Thyroid gland (tissue), 4 donors: ENCODE measurements at regions not wholly inside any gene's neighbourhood (a gene's known extent, or its start where the extent isn't known, plus 50 kb on each side); places are given as distances from the start of the nearest gene placed in this dataset.

Source experiments
- CTCF ChIP-seq, 6 experiments: fragments of 200-600 bp in 3 of 6; fragments of 450-650 bp in 3 of 6; sonication (generic) in 3 of 6; IDR thresholded peaks; one replicate each; pipeline ENCODE4 v1.5.1; 2016 to 2019; ENCODE audit warnings: antibody characterized with exemption in 6 of 6, mild to moderate bottlenecking in 2 of 6, inconsistent platforms in 1 of 6, moderate library complexity in 1 of 6
- POLR2A ChIP-seq, 2 donors: fragments of 450-650 bp; IDR thresholded peaks; one replicate each; pipeline ENCODE4 v1.6.1; 2017; ENCODE audit warnings: antibody characterized with exemption in 2 of 2, mild to moderate bottlenecking in 2 of 2, moderate library complexity in 1 of 2

GRCh38 chr1:229984310-229984991, 82.6 kb upstream of the GALNT2 start:
- TF ChIP-seq CTCF (IDR thresholded peaks at IDR 0.05) (no peak), POLR2A (IDR thresholded peaks at IDR 0.05) (no peak)
